ENCODE measurements at regions not wholly inside any gene's neighbourhood (a gene's known extent, or its start where the extent isn't known, plus 50 kb on each side); places are given as distances from the start of the nearest gene placed in this dataset.

GRCh38 chr13:106625578-106625977 is 57.6 kb upstream of the ARGLU1 start:
- no peak for DNase-seq

- no peak for DNase-seq
These were observed 56.0 kb upstream of the ARGLU1 start for GRCh38 chr13:106623799-106624460.

- DNase-seq: no peak
These were observed 53.9 kb upstream of the ARGLU1 start for GRCh38 chr13:106621833-106622232.

GRCh38 chr13:106619688-106620555 is 52.0 kb upstream of the ARGLU1 start:
- peak; percentile 51 for DNase-seq

Data from CD4-positive, alpha-beta T cell treated with Interleukin-10 for 1 hour (primary cell).